Endothelial cell of umbilical vein (primary cell): ENCODE measurements at regions not wholly inside any gene's neighbourhood (a gene's known extent, or its start where the extent isn't known, plus 50 kb on each side); places are given as distances from the start of the nearest gene placed in this dataset.

Source experiments
- BruUV-seq: library from RNA; stranded (reverse); fragments of 400-500 nt; replicated peaks from 2 replicates; lab custom pipeline; 2021; lab: Mats Ljungman, UMichigan
- CTCF ChIA-PET: fragments of 300-600, 350-600 bp; sonication (Branson Sonifier 250); formaldehyde crosslinking; loops from one replicate; lab custom pipeline; 2021; ENCODE audit warnings: antibody characterized with exemption, inconsistent platforms; lab: Charles Lee
- POLR2A ChIA-PET: fragments of 300-600, 350-600 bp; sonication (Branson Sonifier 250); formaldehyde crosslinking; loops from one replicate; lab custom pipeline; 2021; ENCODE audit warnings: antibody characterized with exemption, inconsistent platforms; lab: Charles Lee
- DNase-seq: peaks from one replicate; pipeline ENCODE4 v3.0.0-alpha.2; 2011; ENCODE audit warnings: low read depth, low spot score
- FAIRE-seq: peaks from 2 replicates; lab custom pipeline; 2011; peaks lifted over from hg19 to GRCh38; lab: Jason Lieb, UNC
- H2AFZ ChIP-seq: 2 replicates; pipeline ENCODE4 v1.6.0; 2012; ENCODE audit warnings: low read depth, low read length, control low read depth, inconsistent platforms
- H3K27ac ChIP-seq: 2 replicates; pipeline ENCODE4 v1.5.1; 2011; ENCODE audit warnings: low read depth, mild to moderate bottlenecking, control low read depth, low read length, moderate library complexity; ENCODE audit not compliant: insufficient read depth
- H3K27me3 ChIP-seq, 2 experiments: 2 replicates each; pipeline versions ENCODE4 v1.6.0 to v1.6.1; 2011; ENCODE audit warnings: low read length in 2 of 2, mixed read lengths in 1 of 2; ENCODE audit not compliant: control insufficient read depth in 2 of 2, insufficient read depth in 2 of 2
- H3K36me3 ChIP-seq, 2 experiments: 2 replicates in 1 of 2; 3 replicates in 1 of 2; pipeline ENCODE4 v1.5.1; 2011; ENCODE audit warnings: low read length in 2 of 2, mild to moderate bottlenecking in 1 of 2, moderate library complexity in 1 of 2; ENCODE audit not compliant: control insufficient read depth in 2 of 2, insufficient read depth in 2 of 2; ENCODE audit errors: extremely low read depth in 1 of 2
- H3K4me1 ChIP-seq: 3 replicates; pipeline ENCODE4 v1.5.1; 2011; ENCODE audit warnings: mild to moderate bottlenecking, low read length; ENCODE audit not compliant: control insufficient read depth, insufficient read depth; ENCODE audit errors: extremely low read depth
- H3K4me2 ChIP-seq: 2 replicates; pipeline ENCODE4 v1.6.1; 2011; ENCODE audit warnings: low read length, control low read depth, mixed read lengths; ENCODE audit not compliant: insufficient read depth
- H3K4me3 ChIP-seq, 3 experiments: fragments of 200-600 bp in 1 of 3; sonication (generic), shearing (Covaris generic) in 1 of 3; replicated peaks in 1 of 3; 2 replicates each; pipeline ENCODE4 v1.5.1; 2011 to 2016; ENCODE audit warnings: control low read depth in 3 of 3, low read length in 3 of 3, mild to moderate bottlenecking in 2 of 3, inconsistent platforms in 1 of 3, low read depth in 1 of 3, moderate library complexity in 1 of 3; ENCODE audit not compliant: insufficient read depth in 1 of 3
- H3K79me2 ChIP-seq: 2 replicates; pipeline ENCODE4 v1.6.0; 2012; ENCODE audit warnings: low read length, inconsistent platforms; ENCODE audit not compliant: control insufficient read depth, insufficient read depth
- H3K9ac ChIP-seq: replicated peaks from 2 replicates; pipeline ENCODE3; 2011; ENCODE audit warnings: low read length, control low read depth; ENCODE audit not compliant: insufficient read depth; ENCODE audit errors: extremely low read depth
- H3K9me1 ChIP-seq: replicated peaks from 3 replicates; pipeline ENCODE4 v1.6.0; 2011; ENCODE audit warnings: mild to moderate bottlenecking, low read length; ENCODE audit not compliant: control insufficient read depth, insufficient read depth; ENCODE audit errors: extremely low read depth
- H3K9me3 ChIP-seq: replicated peaks from 2 replicates; pipeline ENCODE4 v1.5.1; 2012; ENCODE audit warnings: low read length, inconsistent platforms; ENCODE audit not compliant: control insufficient read depth, insufficient read depth
- H4K20me1 ChIP-seq: replicated peaks from 2 replicates; pipeline ENCODE3; 2011; ENCODE audit warnings: mild to moderate bottlenecking, low read length; ENCODE audit not compliant: control insufficient read depth, insufficient read depth; ENCODE audit errors: extremely low read depth
- EZH2 ChIP-seq: IDR thresholded peaks from 2 replicates; pipeline ENCODE4 v1.6.1; 2012; ENCODE audit warnings: borderline replicate concordance, low read depth, mild to moderate bottlenecking, moderate library complexity, low read length, inconsistent platforms; ENCODE audit not compliant: severe bottlenecking
- FOS ChIP-seq: IDR thresholded peaks from 2 replicates; pipeline ENCODE4 v1.6.1; 2011; ENCODE audit warnings: mild to moderate bottlenecking, low read length, moderate library complexity, borderline replicate concordance; ENCODE audit not compliant: insufficient read depth
- JUN ChIP-seq: IDR thresholded peaks from 2 replicates; pipeline ENCODE4 v1.6.1; 2011; ENCODE audit warnings: borderline replicate concordance, low read depth; ENCODE audit not compliant: insufficient read length, insufficient read depth
- MAX ChIP-seq: IDR thresholded peaks from 2 replicates; pipeline ENCODE4 v1.6.1; 2011; ENCODE audit not compliant: insufficient read depth, insufficient read length
- MYC ChIP-seq: IDR thresholded peaks from one replicate; pipeline ENCODE4 v1.6.1; 2011; ENCODE audit warnings: mild to moderate bottlenecking, low read depth, low read length
- POLR2AphosphoS5 ChIP-seq: IDR thresholded peaks from 2 replicates; pipeline ENCODE4 v1.6.1; 2012; ENCODE audit warnings: low read depth, mild to moderate bottlenecking, control low read depth, low read length, moderate library complexity; ENCODE audit not compliant: insufficient read depth
- dilution Hi-C: fragments of 300-500 bp; cut with MboI; formaldehyde crosslinking; loops from one replicate; pipeline ENCODE4 v1.15.0; 2019; ENCODE audit warnings: low sequenced_read_pairs; ENCODE audit not compliant: extremely low pct_ligation_motif_present
- intact Hi-C: fragments of 100-400 bp; cut with micrococcal nuclease; formaldehyde crosslinking; loops from one replicate; pipeline ENCODE4 v1.10.0; 2022

- POLR2A ChIA-PET: no interaction called here
- dilution Hi-C loops: no loop called here
- Histone ChIP-seq H3K4me3 (no peak overlapping the region), H3K4me1 (no peaks in the 10 kb centered on the region), H3K4me2 (no peak overlapping the region), H4K20me1 (no peaks in the 10 kb centered on the region), H3K27ac (no peak overlapping the region), H3K9me3 (no peaks in the 10 kb centered on the region), H3K79me2 (no peaks in the 10 kb centered on the region), H3K27me3 (no peaks in the 10 kb centered on the region), H3K9me1 (no peaks in the 10 kb centered on the region), H3K36me3 (no peaks in the 10 kb centered on the region), H2AFZ (no peak overlapping the region), H3K9ac (no peak overlapping the region)
- CTCF ChIA-PET: no interaction called here
- DNase-seq (no peak), FAIRE-seq (no peak)
- no TSS peak for BruUV-seq
- intact Hi-C loops: no loop called here
- TF ChIP-seq MAX (no peak), JUN (no peak), FOS (no peak)
These were observed 504.4 kb upstream of the NOX3 start for GRCh38 chr6:155959898-155960495.

GRCh38 chr6:155958550-155958949 is 502.9 kb upstream of the NOX3 start:
- no peaks in the 10 kb centered on the region for H3K27me3 ChIP-seq
- H3K9ac ChIP-seq: no peak overlapping the region
- H2AFZ ChIP-seq: no peak overlapping the region
- H3K36me3 ChIP-seq: no peaks in the 10 kb centered on the region
- no peak for TF ChIP-seq EZH2
- TF ChIP-seq FOS: no peak
- no peak for TF ChIP-seq MYC
- no peak for TF ChIP-seq POLR2AphosphoS5
- H4K20me1 ChIP-seq: no peaks in the 10 kb centered on the region
- DNase-seq (no peak), FAIRE-seq (no peak)
- no peaks in the 10 kb centered on the region for H3K9me1 ChIP-seq
- ChIA-PET CTCF (no interaction called here), POLR2A (no interaction called here)
- intact Hi-C loops: no loop called here
- H3K4me3 ChIP-seq: no peak overlapping the region
- H3K9me3 ChIP-seq: no peaks in the 10 kb centered on the region
- no TSS peak for BruUV-seq
- dilution Hi-C loops: no loop called here
- no peak overlapping the region for H3K27ac ChIP-seq
- no peaks in the 10 kb centered on the region for H3K79me2 ChIP-seq
- no peaks in the 10 kb centered on the region for H3K4me1 ChIP-seq
- H3K4me2 ChIP-seq: no peak overlapping the region
